Cardiac fibroblast (primary cell): ENCODE measurements at regions not wholly inside any gene's neighbourhood (a gene's known extent, or its start where the extent isn't known, plus 50 kb on each side); places are given as distances from the start of the nearest gene placed in this dataset.

ENCODE experiments used
- DNase-seq, 2 donors: peaks; one replicate each; pipeline versions ENCODE4 v3.0.0 to v3.0.0-alpha.2; 2010; ENCODE audit warnings: low read depth in 2 of 2
- H3K4me3 ChIP-seq, 2 donors: replicated peaks in 1 of 2; 1 replicate in 1 of 2; 2 replicates in 1 of 2; pipeline ENCODE4 v1.5.1; 2011; ENCODE audit warnings: low read depth in 2 of 2, low read length in 2 of 2, mild to moderate bottlenecking in 2 of 2, moderate library complexity in 1 of 2
- TF ChIP-seq, protein P1 (sequence below): IDR thresholded peaks from one replicate; pipeline ENCODE4 v1.5.1; 2011; ENCODE audit warnings: low read depth, mild to moderate bottlenecking, low read length, inconsistent platforms

DNA sequence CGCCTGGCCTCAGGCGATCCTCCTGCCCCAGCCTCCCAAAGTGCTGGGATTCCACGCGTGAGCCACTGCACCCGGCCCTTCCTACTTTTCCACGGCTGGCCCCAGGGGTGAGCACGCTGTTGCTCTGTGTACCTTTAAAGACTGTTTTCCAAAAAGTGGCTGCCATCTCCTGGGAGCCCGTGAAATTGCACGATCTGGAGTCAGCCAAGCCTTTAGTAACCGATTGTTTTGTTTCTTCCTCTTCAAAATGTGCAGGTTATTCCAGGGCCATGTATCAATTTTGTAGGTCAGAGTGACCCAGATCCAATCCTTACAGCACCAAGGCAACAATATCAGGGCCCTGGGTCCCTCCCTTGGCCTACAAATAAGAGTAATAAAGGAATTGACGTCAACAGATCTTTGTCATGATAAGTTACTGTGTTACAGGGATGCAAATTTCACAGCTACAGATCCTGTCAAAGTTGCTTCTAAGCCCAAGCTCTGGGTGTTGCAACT, 135.6 kb upstream of the ZNF236 start:
- peak; percentile 75 to 76 for DNase-seq
- no peak overlapping the region for H3K4me3 ChIP-seq
- TF ChIP-seq, protein P1, sequence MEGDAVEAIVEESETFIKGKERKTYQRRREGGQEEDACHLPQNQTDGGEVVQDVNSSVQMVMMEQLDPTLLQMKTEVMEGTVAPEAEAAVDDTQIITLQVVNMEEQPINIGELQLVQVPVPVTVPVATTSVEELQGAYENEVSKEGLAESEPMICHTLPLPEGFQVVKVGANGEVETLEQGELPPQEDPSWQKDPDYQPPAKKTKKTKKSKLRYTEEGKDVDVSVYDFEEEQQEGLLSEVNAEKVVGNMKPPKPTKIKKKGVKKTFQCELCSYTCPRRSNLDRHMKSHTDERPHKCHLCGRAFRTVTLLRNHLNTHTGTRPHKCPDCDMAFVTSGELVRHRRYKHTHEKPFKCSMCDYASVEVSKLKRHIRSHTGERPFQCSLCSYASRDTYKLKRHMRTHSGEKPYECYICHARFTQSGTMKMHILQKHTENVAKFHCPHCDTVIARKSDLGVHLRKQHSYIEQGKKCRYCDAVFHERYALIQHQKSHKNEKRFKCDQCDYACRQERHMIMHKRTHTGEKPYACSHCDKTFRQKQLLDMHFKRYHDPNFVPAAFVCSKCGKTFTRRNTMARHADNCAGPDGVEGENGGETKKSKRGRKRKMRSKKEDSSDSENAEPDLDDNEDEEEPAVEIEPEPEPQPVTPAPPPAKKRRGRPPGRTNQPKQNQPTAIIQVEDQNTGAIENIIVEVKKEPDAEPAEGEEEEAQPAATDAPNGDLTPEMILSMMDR = peak; percentile 74

GRCh38 chr18:76685860-76686259, 136.5 kb upstream of the ZNF236 start:
- TF ChIP-seq, protein P1 = no peak

GRCh38 chr18:76685402-76685801, 137.0 kb upstream of the ZNF236 start:
- H3K4me3 ChIP-seq = no peak overlapping the region
- TF ChIP-seq, protein P1 = no peak
- DNase-seq = no peak

More at GRCh38 chr18:76685860-76686259, 136.5 kb upstream of the ZNF236 start:
- H3K4me3 ChIP-seq = no peak overlapping the region
- no peak for DNase-seq

- TF ChIP-seq, protein P1 = no peak
- no peak for DNase-seq
- no peak overlapping the region for H3K4me3 ChIP-seq
Measured at GRCh38 chr18:76684265-76684664, 138.1 kb upstream of the ZNF236 start.

DNA sequence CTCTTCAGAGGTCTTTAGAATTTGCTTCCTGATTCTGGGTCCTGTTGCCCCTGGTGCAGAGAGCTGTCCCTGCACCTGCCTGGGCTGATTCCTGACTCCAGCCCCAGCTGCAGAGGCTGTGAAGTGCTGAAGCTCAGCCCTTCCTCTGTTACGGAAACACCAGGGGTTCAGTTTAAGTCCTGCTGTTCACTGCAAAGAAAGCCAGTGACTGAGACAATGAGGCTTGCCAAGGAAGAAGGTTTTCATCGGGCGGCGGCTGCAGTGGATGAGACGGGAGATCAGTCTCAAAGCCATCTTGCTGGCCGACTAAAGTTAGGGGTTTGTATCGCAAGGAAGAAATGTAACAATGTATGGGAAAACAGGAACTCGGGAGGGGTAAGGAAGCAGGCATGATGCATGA, 142.4 kb upstream of the ZNF236 start:
- no peak for DNase-seq
- H3K4me3 ChIP-seq = no peak overlapping the region
- TF ChIP-seq, protein P1 = no peak

DNA sequence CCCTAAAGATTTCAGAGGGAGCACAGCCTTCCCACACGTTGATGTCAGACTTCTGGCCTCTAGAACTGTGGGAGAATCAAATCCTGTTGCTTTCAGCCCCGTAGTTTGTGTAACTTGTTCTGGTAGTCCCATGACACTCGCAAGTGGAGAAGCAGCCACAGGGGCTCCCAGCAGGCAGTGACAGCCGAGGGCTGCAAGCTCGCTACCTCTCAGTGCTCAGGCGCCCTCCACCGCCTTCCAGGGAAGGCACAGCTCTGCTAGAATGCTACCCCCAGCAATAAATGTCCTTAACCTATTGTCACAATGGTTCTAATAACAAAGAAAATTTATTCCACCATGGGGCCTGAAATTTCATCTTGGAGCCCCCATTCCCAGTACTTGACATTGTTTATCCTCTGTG, 143.1 kb upstream of the ZNF236 start:
- TF ChIP-seq, protein P1 = no peak
- H3K4me3 ChIP-seq = no peak overlapping the region
- DNase-seq = no peak

GRCh38 chr18:76678248-76678647, 144.1 kb upstream of the ZNF236 start:
- no peak overlapping the region for H3K4me3 ChIP-seq
- TF ChIP-seq, protein P1 = no peak
- DNase-seq = no peak
